ENCODE measurements at regions not wholly inside any gene's neighbourhood (a gene's known extent, or its start where the extent isn't known, plus 50 kb on each side); places are given as distances from the start of the nearest gene placed in this dataset.
"Not testable (repeated sequence)": the region's sequence is repeated elsewhere in the genome, so short reads cannot be mapped to it uniquely, and the experiment has no call there.

GRCh38 chr14:106670011-106670410, 1143.6 kb downstream of the TMEM121 start:
- no peak for DNase-seq

GRCh38 chr14:106674093-106674492, 1147.7 kb downstream of the TMEM121 start:
- not testable (repeated sequence) for DNase-seq

GRCh38 chr14:106674509-106675125, 1148.2 kb downstream of the TMEM121 start:
- not testable (repeated sequence) for DNase-seq

DNA sequence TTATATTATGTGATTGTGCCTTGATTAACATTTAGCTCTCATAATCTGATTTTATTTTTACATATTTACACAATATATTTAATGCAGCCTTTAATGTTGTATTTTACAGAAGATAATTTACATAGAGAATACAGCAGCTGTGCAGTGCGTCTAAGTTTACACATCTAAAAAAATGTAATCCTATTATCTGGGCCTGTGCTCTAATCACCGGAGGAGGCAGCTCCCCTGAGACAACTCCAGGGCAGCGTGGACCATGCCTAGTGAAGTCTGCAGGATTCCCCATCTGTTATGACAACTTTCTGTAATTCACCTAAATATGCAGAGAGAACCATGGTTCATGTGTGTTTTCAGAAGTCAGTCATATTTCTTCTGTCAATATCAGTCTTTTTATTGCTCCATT, 1149.3 kb downstream of the TMEM121 start:
- DNase-seq = not testable (repeated sequence)

- DNase-seq = no peak
Observed at GRCh38 chr14:106679776-106680175, 1153.4 kb downstream of the TMEM121 start.

DNA sequence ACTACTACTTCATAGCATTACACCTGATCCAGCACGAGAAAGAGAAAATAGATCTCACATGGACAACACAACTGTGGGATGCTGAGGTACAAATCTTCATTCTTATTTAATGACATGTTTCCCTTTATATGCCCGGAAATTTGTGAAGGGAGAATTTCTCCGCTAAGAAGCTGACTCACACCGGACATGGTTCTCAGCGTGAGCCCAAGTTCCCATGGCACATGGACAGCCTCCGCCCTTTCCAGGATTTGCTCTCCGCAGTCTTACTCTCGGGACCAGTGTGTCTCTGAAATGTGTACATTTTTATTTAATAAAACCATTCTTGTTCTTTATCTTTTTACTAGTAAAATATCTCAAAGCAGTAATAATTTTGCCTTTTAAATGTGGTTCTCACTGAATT, 1154.8 kb downstream of the TMEM121 start:
- no peak for DNase-seq

GRCh38 chr14:106681568-106681967, 1155.2 kb downstream of the TMEM121 start:
- no peak for DNase-seq

DNA sequence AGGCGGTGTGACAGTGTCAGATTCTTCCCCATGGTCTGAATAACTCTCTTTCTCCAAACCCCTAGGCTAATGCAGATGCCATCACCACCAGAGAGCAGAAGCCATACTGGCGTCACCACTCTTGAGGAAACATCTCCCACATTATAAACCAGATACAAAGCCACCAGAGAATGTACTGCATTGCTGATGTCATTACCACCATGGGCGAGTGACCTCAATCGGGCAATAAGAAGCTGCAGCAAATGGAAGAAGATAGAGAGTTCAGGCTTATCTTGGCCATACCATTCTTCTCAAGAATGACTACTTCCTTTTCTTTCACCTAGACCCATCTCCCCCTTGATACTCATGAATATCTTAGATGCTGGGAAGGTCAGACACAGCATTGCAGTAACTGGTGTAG, 1157.2 kb downstream of the TMEM121 start:
- DNase-seq = no peak

GRCh38 chr14:106686533-106686932, 1160.2 kb downstream of the TMEM121 start:
- no peak for DNase-seq

GRCh38 chr14:106690333-106690891, 1164.0 kb downstream of the TMEM121 start:
- DNase-seq = no peak

DNA sequence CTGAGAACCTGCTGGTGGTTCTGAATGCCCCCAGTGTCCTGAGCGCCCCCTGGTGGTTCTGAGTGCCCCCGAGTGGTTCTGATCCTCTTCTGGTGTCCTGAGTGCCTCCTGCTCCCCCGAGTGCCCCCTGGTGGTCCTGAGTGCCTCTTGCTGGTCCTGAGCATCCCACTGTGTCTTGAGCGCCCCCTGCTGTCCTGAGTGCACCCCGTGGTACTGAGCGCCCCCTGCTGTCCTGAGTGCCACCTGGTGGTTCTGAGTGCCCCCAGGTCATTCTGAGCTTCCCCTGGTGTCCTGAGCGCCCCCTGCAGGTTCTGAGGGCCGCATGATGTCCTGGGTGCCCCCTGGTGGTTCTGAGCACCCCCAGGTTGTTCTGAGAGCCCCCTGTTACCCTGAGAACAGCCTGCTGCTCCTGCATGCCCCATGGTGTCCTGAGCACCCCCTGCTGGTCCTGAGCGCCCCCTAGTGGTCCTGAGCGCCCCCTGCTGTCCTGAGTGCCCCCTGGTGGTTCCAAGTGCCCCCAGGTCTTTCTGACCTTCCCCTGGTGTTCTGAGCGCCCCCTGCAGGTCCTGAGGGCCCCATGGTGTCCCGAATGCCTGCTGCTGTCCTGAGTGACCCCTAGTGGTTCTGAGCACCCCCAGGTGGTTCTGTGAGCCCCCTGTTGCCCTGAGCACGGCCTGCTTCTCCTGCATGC, 1165.4 kb downstream of the TMEM121 start:
- DNase-seq = no peak

- DNase-seq = no peak
Observed at GRCh38 chr14:106694638-106695393, 1168.4 kb downstream of the TMEM121 start.

GRCh38 chr14:106698620-106699267, 1172.4 kb downstream of the TMEM121 start:
- not testable (repeated sequence) for DNase-seq

- not testable (repeated sequence) for DNase-seq
Observed at GRCh38 chr14:106703651-106704050, 1177.3 kb downstream of the TMEM121 start.

GRCh38 chr14:106706488-106706887, 1180.1 kb downstream of the TMEM121 start:
- not testable (repeated sequence) for DNase-seq

- DNase-seq = not testable (repeated sequence)
Observed at GRCh38 chr14:106710187-106710586, 1183.8 kb downstream of the TMEM121 start.

DNA sequence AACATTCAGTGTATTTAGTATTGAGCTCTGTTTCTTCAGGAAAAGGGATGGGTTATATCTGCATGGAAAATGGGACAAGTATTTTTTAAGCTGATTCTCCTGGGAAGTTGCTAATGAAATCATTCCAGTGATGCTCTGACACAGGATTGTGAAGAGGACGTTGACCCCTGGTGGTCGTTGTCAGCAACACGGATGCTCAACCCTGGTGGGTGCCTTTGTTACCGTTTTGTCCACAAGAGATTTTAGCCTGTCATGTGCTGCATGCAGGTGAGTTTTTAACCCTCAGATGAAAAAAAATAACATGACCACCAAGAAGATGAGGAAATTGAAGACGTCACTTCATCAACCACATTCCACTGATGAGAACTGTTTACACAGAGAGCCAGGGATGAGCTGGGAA, 1186.1 kb downstream of the TMEM121 start:
- DNase-seq = not testable (repeated sequence)

GRCh38 chr14:106714446-106715428, 1188.4 kb downstream of the TMEM121 start:
- DNase-seq = not testable (repeated sequence)

DNA sequence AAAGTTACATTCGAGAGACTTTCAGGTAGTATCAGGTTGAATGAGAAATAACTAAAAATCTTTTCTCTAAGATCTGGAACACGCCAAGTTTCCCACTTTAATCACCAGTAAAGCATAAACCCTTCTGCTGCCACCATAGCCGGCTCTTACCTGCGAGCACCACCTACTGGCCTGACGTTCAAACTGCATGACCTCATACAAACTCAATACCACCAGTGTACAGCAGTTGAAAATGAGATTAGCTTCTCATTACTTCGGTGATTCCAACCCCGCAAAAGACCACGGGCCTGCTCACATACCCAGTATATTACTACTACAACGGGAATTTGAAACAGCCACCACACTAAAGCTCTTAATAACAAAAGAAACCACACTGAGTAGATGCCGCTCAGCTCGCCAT, 1191.2 kb downstream of the TMEM121 start:
- DNase-seq = not testable (repeated sequence)

DNA sequence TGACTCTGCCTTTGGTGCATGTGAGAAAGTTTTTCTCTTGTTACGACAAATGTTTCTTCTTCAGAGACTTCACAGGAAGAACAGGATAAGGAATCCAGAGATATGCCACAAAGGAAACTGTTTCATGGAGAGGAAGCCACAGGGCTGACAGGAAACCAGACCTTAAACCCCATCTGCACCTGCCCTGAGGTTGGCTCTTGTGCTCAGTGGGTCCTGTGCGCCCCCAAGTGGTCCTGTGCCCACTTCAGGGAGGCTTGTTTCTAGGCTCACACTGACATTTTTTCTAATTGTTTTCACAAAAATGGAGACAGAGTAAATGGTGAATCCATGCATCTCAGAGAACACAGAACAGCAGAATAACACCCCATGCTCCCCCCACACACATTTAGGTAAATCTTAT, 1193.5 kb downstream of the TMEM121 start:
- not testable (repeated sequence) for DNase-seq

GRCh38 chr14:106721926-106722325, 1195.5 kb downstream of the TMEM121 start:
- not testable (repeated sequence) for DNase-seq
